Fibroblast of skin of right biceps (primary cell): ENCODE measurements at regions not wholly inside any gene's neighbourhood (a gene's known extent, or its start where the extent isn't known, plus 50 kb on each side); places are given as distances from the start of the nearest gene placed in this dataset.

Experiments
- DNase-seq: peaks from one replicate; pipeline ENCODE4 v3.0.0-alpha.2; 2013

- no peak for DNase-seq
Observed at GRCh38 chr2:42913280-42913878, 121.0 kb upstream of the HAAO start.

GRCh38 chr2:42910645-42911405 is 118.4 kb upstream of the HAAO start:
- no peak for DNase-seq

GRCh38 chr2:42909966-42910365 is 117.6 kb upstream of the HAAO start:
- DNase-seq = no peak

- DNase-seq = no peak
Observed at GRCh38 chr2:42908518-42909200, 116.3 kb upstream of the HAAO start.

GRCh38 chr2:42907835-42908234 is 115.5 kb upstream of the HAAO start:
- DNase-seq = no peak

GRCh38 chr2:42906557-42907411 is 114.4 kb upstream of the HAAO start:
- peak; percentile 77 for DNase-seq

- no peak for DNase-seq
Observed at GRCh38 chr2:42906111-42906556, 113.8 kb upstream of the HAAO start.

GRCh38 chr2:42905341-42906110 is 113.1 kb upstream of the HAAO start:
- DNase-seq = peak; percentile 81

GRCh38 chr2:42904576-42904876 is 112.1 kb upstream of the HAAO start:
- no peak for DNase-seq

- DNase-seq = no peak
Observed at GRCh38 chr2:42903821-42904575, 111.6 kb upstream of the HAAO start.

- no peak for DNase-seq
Observed at GRCh38 chr2:42902939-42903709, 110.7 kb upstream of the HAAO start.

GRCh38 chr2:42901076-42901640 is 108.8 kb upstream of the HAAO start:
- peak; percentile 72 for DNase-seq

GRCh38 chr2:42900289-42900891 is 108.0 kb upstream of the HAAO start:
- DNase-seq = no peak

- DNase-seq = no peak
Observed at GRCh38 chr2:42897358-42897757, 105.0 kb upstream of the HAAO start.

- DNase-seq = no peak
Observed at GRCh38 chr2:42895791-42896135, 103.4 kb upstream of the HAAO start.

- no peak for DNase-seq
Observed at GRCh38 chr2:42895134-42895790, 102.9 kb upstream of the HAAO start.

GRCh38 chr2:42893047-42893758 is 100.8 kb upstream of the HAAO start:
- no peak for DNase-seq

GRCh38 chr2:42890791-42891355 is 98.5 kb upstream of the HAAO start:
- no peak for DNase-seq
